NCI-H2227 (cell line): ENCODE measurements at regions not wholly inside any gene's neighbourhood (a gene's known extent, or its start where the extent isn't known, plus 50 kb on each side); places are given as distances from the start of the nearest gene placed in this dataset.

Source experiments
- DNase-seq: peaks from one replicate; lab custom pipeline; 2025; ENCODE audit not compliant: unreplicated experiment; lab: John Stamatoyannopoulos, UW

DNA sequence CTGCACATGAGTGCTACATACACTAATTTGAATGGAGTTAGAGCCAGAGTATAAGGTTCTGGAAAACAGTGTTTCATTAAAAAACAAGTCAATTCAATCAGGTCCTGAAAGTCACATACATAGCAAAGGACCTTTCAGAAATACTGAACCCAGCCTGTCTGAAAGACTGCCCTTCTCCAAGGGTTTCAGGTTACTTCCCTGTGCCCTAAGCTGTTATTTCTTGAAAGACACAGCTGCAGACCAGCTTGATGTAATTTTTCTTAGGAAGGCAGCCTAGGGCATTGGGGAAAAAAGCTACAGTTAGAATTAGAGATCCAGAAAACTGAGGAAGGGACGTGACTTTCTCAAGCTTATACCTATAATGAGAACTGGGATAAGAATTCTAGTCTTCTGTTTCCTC is 155.9 kb upstream of the MAOA start:
- DNase-seq, result no peak

DNA sequence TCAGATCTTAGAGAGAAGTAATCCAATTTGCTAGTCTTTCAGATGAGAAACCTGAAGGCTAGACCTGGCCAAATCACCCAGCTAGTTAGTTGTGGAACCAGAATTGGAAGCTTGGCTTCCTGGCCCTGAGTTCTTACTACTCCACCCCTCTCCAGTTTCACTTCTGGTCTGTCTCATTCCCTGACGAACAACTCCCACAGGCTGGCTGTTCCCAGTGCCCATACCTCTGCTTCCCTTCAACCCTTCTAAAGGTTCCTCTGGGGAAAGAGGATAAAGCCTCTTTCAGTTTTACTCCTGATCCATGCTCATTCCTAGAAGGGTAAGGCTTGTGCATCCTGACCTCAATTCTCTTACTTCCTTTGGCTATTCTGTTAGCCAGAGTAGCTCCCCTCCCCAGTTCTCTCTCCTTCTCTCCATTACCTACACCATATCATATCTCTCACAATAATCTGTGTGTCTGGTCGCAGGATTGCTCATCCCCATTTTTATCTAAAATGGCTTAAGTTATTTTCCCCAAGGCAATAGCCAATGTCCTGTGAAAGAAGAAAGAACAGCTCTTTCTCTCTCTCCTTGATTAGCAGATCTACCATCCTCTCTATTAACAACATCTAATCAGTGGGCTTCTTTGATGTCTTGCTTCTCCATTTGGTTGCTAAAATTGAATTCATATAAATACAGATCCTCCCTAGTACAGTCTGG is 155.0 kb upstream of the MAOA start:
- DNase-seq, result no peak

DNA sequence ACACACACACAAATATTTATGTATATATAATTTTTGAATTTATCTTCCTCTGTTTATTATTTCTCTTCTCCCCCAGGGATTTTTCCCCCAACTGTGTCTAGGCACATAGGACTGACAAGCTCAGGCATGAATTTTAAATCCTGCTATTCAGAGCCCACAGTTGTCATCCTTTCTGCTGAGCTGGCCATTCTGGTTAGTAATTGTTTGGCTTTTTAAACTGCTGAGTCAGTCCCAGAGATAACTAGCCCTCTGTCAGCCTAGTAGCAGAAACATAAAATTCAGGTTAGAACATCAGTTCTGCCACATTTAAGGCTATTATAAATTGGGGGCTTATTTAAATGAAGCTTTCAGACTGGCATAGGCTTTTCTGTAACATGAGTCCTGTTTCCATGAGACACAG is 151.7 kb upstream of the MAOA start:
- DNase-seq, result no peak

DNA sequence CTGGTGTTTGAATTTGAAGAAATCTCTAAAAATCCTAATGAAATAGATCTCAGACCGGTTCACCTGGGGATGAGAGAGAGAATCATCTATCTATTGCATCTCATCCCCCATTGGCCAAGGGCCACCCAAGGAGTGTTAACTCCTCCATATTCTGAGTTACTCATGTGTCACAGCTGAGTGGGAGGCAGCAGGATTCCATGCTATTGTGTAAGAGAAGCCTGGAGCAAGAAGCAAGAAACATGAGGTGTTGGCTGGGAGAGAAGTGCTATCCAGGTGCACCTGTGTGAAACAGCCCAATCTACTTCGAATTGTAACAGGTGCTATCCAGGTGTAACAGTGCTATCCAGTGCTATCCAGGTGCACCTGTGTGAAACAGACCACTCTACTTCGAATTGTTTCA is 150.3 kb upstream of the MAOA start:
- no peak for DNase-seq

DNA sequence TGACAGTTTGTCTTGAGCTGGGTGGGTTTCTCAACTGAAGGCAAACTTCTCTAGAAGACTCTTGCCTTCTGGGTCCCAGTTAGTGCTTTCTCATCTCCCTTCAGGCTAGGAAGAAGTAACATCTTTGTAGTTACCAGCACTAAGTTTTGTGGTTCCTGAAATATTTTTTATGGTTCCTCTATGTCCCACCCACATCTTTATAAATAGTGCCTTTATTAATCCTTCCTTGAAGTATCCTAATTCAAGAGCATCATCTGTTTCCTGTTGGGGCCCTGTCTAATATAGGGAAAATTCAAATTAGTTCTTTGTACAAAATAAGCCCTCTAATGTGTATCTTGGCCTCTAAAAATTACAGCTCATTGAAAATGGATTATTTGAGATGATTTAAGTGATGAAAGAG is 147.4 kb upstream of the MAOA start:
- DNase-seq, result no peak

DNA sequence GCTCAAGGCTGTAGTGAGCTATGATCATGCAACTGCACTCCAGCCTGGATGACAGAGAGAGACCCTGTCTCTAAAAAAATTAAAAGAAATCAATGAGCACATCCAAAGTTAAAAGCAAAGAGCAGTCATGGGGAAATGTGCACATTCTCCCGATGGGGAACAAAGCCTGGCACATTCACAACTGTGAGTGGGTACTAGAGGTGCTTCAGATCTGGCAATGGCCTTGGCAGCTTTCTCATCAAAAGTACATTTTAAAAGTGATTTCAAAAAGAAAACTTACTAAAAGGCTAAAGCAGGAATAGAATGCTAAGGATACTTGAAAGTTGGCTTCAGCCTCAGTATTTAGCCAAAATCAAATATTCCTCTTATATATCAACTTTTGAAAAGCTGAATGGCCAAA is 145.9 kb upstream of the MAOA start:
- DNase-seq, result no peak

DNA sequence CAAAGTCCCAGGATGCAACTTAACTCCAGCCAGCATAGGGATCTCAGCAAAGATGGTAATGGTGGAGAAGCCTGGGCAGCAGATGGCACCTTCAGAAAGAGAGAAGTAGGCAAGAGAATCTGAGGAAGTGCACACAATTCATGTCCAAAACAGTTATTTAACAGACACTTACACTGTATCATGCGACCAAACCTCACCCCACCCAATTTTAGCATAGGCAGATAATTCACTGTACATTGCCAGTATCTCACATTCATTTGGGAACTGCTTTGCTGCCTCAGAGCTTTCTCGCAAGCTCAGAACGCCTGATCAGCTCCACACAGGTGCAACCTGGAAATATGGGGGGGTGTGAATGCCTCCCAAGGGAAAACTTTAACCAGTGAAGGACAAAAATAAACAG is 143.0 kb upstream of the MAOA start:
- DNase-seq, result no peak

DNA sequence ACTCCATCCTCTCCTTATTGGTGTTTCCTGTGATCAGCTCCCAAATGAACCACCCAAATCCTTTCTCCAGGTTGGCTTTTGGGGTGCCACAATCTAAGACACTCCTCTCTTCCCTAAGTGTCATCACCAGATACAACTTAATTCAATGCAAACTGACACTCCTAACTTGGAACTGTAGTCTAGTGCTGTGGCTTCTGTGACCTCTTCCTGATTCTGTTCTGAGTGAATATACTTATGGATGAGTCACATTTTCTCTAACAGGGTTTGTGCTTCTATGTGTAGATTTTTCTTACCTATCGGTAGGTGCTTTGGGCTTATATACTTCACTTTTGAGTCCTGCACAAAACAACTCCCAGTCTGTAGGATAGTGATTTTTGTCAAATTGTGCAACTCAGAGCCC is 141.3 kb upstream of the MAOA start:
- no peak for DNase-seq

DNA sequence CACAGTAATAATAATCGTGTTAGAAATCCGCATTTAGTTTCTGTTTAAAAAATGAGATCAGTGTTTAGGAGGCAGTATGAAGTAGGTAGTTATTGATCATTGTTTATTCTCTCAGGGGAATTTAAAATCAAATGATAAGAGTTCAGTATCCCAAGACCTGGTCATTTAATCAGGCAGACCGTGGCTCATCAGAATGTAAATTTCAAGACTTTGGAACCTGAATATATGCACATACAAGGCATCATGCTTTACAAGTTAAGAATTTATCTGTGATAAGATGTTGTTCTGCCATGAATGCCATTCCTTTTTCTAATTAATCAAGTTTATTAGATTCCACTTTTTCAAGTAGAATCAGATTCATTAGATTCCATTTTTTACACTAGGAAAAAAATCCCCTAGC is 133.5 kb upstream of the MAOA start:
- no peak for DNase-seq

DNA sequence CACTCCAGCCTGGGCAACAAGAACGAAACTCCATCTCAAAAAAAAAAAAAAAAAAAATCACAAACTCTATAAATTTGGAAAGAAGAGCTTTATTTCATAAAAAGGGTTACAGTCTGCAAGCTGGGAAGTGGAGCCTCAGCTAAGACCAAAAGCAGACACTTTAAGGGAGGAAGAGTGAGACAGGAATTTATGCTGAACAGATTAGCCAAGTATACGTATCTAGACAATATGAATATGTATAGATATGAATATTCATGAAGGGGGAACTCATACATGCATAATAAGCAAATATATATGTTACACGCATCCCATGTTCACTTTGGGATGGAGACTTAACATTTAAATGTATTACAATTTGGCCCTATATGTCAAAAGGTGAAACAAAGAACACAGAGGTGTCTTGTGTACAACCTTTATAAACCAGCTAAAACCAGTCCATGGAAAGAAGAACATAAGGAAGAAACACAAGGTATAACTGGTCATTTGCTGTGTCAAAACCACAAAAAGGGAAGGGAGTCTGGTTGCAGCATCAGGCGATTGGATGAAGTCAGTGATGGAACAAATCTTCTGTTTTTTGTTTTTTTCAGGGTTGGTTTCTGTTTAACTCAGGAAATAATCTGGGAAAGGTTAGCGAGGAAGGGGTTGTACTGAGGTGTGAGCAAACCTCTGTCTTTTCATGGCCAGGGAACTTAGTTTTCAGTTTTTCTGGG is 130.0 kb upstream of the MAOA start:
- no peak for DNase-seq

DNA sequence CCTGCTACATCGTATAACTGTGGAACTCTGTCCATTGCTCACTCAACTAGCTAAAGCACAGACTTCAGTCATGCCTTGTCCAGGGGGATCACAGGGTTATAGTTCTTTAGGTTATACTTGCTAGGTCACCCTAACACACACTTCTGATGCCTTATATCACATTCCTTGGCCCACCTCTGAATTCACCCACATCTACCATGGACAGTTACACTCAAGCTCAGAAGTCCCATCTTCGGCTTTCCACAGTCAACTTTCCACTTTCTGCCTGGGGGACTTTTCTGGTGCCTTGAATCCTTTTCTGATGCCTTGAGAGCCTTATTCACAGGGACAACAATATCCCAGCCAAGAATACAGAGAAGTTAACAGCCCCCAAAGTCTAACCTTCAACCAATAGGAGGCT is 129.2 kb upstream of the MAOA start:
- no peak for DNase-seq

DNA sequence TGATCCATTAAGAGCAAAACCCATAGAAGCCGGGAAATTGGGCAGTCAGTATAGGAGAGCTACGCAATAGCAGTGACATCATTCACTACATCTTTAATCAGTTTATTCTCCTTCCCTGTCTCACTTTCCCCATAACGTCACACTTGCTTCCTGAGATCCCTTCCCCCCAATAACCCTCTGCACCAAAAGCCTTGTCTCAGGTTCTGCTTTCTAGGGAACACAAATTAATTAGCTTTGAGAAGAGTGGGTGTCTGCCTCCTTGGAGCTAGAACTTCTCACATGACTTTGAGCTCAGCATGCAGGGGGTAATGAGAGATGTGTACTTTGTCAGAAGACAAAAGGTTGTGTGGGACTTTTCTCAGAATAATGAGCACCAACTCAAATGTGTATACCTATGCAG is 128.3 kb upstream of the MAOA start:
- no peak for DNase-seq

DNA sequence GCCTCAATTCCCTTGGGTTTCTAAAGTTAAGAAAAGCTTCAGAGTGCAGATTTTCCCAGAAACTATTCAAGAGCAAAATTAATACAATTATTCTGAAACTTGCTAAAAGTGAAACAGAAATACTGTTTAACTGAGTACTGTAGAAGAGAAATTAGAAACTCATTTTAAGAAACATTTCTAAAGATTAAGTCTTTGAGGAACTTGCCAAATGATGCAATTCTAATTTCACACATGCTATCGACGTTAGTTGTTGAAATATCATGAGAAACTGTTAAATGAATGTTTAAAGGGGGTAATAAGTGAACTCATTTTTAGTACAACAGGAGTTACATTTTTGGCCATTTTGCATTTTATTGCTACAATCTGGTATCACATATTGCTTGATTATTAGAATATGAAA is 125.3 kb upstream of the MAOA start:
- no peak for DNase-seq

DNA sequence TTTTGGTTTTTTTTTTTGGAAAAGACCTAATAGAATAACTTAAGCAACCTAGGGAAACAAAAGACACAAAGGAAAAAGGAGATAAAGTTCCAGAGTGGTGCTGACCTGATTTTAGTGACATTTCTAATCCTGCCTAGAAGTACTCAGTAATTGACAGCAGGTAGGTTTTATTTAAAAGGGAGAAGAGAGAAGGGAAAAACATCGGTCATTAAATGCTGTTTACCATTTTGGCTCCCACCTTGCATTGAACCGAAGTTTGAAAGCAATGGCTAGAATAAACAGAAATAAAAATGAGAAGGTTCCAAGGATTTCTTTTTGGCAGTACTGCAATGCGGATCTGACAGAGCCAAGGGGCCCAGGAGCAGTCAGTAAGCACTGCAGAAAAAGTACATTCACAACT is 115.8 kb upstream of the MAOA start:
- DNase-seq, result no peak

DNA sequence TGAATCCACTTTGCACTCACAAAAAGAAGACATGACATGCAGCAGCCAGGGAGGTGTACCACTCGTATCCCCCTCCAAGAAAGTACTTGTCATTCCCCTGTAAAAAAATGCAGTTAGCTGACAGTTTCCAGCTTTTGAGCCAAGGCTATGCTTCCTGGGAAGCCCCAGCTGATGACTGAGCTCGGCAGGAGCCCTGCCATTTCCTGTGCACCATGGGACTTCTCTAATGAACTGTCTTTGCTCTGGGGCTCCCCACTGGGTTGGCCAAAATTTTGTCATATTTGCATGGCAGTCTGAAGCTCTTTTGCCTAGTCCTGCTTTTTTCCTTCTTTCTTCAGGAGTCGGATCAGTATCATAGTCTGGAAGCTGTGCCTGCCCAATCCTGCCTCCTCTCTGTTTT is 104.5 kb upstream of the MAOA start:
- DNase-seq, result no peak

DNA sequence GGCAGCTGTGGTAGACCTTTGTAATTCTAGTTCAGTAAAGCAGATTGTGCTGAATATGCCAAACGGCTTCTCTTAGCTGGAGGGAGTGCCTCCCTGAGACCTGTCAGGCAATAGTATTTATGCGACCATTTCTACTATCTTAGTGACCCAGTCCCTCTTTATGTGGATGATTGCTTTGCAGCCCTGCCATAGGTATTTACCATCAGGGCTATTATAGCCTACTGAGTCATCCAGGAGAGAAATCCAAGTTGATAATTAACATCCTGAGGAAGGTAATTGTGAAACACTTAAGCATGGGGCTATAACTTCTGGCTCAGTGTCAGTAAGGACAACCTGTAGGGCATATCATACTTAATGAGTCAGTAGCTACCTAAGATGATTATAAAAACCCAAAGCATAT is 103.9 kb upstream of the MAOA start:
- DNase-seq, result peak; percentile 23

DNA sequence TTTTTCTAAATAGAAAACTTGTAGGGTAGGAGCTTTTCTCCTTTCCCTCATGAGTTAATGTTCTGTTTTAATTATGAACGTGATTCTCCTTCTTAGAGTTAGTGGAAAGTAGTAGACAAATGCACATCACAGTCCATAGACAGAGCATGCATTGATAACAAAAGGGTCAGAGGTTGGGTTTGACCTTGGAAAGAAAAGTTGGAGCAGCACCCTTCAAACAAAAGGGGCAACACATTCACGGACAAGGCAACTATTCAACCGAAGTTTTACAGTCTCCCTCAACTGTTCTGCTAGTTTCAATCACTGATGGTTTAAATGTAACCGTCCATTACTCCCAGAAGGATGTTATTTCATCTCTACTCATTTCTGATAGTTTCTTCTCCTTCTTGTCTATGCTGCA is 103.4 kb upstream of the MAOA start:
- no peak for DNase-seq

DNA sequence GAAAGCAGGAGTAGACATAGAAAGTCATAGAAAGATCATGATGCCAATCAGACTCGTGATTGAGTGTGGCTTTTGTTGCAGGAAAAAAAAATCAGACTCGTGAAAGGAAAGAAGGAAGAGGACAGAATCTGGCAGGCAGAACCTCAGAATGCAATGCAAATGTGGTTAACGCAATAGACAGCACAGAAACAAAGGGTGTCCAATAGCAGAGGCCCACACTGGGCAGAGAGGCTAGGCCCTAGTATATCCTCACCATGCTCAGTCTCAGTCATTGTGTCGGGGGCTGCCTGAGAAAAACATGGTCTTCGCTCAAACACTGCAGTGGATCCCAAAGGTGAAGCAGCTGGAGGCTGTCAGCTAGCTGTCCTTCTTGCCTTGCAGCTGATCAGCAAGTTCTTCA is 102.8 kb upstream of the MAOA start:
- no peak for DNase-seq

DNA sequence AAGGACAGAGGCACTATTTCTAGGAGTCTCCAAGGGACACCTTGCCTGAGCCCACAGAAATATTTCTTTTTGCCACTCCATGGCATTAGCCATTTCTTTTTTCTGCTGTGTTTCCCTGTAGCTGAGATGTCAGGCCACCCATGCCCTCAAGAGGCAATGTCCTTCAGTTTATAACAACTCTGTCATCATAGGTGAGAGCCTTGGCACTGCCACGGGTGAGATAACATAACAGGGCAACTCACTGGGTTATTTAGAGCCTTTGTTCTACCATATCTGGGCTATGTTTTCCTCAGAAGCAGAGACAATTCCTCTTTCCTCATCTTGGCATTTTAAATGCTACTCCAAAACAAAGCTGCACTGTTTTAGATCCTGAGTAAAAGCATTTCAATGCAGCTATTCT is 99.9 kb upstream of the MAOA start:
- DNase-seq, result no peak

DNA sequence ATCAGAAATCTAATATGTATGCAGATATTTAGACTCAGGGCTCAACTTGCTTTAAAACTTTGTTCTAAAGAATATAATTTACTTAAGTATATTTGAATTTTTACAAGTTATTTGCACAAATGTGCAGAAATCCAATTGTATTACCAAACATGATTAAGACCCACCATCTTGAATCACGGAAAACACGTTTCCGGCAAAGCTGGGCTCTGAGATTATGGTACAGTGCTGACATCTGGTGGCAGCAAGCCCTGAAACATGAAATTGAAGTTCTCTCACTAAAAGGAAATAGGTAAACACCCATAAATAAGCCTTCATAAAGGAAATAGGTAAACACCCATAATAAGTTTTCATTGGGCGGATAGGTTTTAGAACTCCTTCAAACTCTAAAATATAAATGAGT is 98.3 kb upstream of the MAOA start:
- peak; percentile 62 for DNase-seq

DNA sequence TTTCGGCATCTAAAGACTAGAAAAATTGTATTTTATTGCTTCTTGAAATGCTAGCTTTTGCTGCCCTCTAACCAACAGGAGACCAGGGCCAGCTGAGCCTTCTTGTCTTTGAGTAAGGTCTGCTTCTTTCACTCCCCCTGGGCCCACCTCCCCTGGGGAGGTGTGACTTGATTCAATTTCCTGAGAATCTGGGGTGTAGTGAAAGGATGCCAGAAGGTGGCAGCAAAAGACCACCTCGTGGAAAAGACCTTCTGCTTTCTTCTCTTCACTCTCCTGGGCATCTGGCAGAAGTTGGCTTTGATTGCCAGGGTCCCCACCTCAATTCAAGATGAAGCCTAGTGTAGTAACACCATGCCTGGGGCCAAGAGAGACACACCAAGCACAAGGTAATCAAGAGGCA is 96.5 kb upstream of the MAOA start:
- DNase-seq, result peak; percentile 50

DNA sequence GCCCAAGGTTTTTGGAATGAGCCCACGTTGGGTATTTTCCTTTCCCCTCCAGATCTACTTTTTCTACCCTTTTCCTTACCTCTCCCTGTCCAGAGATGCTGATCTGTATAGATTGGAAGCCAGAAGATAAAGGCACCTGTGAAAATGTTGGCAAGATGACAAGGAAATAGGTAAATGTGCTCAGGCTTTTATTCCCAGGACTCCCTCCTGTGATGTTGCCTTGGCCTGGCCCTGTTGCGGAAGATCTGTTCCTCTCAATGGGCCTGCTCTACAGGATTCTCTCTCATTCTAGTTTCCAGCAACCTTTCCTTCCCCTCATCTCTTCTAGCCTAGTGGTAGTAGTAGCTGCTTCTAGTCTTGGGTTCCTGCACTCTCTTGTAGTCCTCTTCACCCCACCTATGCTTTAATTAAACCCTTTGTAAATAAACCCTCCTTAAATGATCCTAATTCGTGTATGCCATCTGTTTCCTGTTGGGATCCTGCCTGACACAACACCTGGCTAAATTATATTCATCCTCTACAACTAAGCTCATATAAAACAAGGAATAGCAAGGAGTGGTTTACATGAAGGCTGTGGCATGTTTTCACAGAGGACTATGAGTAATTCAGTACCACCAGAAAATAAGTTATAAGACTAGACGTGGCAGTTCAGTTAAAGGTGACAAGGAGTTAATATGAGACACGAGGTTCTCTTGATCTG is 95.7 kb upstream of the MAOA start:
- no peak for DNase-seq

DNA sequence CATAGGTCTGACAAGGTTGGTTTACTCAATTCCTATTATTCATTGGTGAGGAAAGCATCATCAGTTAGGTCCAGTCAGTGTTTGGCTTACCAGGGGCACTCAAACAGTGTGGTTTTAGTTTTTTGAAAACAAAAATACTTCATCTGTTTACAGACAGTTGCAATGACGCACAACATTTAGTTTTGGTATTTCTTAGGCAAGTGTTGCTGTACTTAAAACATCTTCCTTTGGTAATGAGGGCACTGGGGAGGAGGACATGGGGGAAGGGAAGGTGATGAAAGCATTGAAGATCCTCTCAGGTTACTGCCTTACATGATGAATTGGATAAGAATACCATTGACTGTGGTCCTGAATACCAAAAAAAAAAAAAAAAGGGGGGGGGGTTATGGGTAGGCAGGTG is 93.7 kb upstream of the MAOA start:
- DNase-seq, result no peak
